HEK293 (cell line): ENCODE measurements at regions not wholly inside any gene's neighbourhood (a gene's known extent, or its start where the extent isn't known, plus 50 kb on each side); places are given as distances from the start of the nearest gene placed in this dataset.

ENCODE experiments used
- CTCF ChIP-seq: fragments of 450-650 bp; formaldehyde crosslinking; IDR thresholded peaks from 2 replicates; pipeline ENCODE4 v1.5.1; 2016; ENCODE audit warnings: missing biosample characterization, missing genetic modification characterization
- YY1 ChIP-seq: fragments of 450-650 bp; formaldehyde crosslinking; IDR thresholded peaks from 2 replicates; pipeline ENCODE4 v1.5.1; 2018; ENCODE audit warnings: missing biosample characterization, missing genetic modification characterization
- ZBTB8A ChIP-seq: fragments of 450-650 bp; formaldehyde crosslinking; IDR thresholded peaks from 2 replicates; pipeline ENCODE4 v1.5.1; 2016; ENCODE audit warnings: missing biosample characterization, missing genetic modification characterization
- ZFP3 ChIP-seq: fragments of 450-650 bp; formaldehyde crosslinking; IDR thresholded peaks from 2 replicates; pipeline ENCODE4 v1.5.1; 2016; ENCODE audit warnings: low read depth, missing biosample characterization, missing genetic modification characterization
- ZNF121 ChIP-seq: fragments of 450-650 bp; formaldehyde crosslinking; IDR thresholded peaks from 2 replicates; pipeline ENCODE4 v1.5.1; 2016; ENCODE audit warnings: missing biosample characterization, missing genetic modification characterization
- ZNF658 ChIP-seq: fragments of 450-650 bp; formaldehyde crosslinking; IDR thresholded peaks from 2 replicates; pipeline ENCODE4; 2016; ENCODE audit warnings: missing biosample characterization, missing genetic modification characterization
- ZNF670 ChIP-seq: fragments of 450-650 bp; formaldehyde crosslinking; IDR thresholded peaks from 2 replicates; pipeline ENCODE4 v1.5.1; 2016; ENCODE audit warnings: missing biosample characterization, missing genetic modification characterization, low read depth

- no peak for TF ChIP-seq ZFP3 (tag by site-specific recombination)
- no peak for TF ChIP-seq ZNF658 (tag by site-specific recombination)
- TF ChIP-seq CTCF (tag by site-specific recombination) = no peak
- no peak for TF ChIP-seq ZNF670 (tag by site-specific recombination)
- TF ChIP-seq ZBTB8A = no peak
- no peak for TF ChIP-seq ZNF121 (tag by site-specific recombination)
- TF ChIP-seq YY1 (tag by site-specific recombination) = no peak
Observed at GRCh38 chr1:36582066-36582755, 99.5 kb upstream of the CSF3R start.
